Esophagus muscularis mucosa (tissue), 4 donors: ENCODE measurements at regions not wholly inside any gene's neighbourhood (a gene's known extent, or its start where the extent isn't known, plus 50 kb on each side); places are given as distances from the start of the nearest gene placed in this dataset.
"Not testable (repeated sequence)": the region's sequence is repeated elsewhere in the genome, so short reads cannot be mapped to it uniquely, and the experiment has no call there.

Experiments
- EP300 ChIP-seq: sonication (generic); formaldehyde crosslinking; IDR thresholded peaks from one replicate; pipeline ENCODE4 v1.6.1; 2017; ENCODE audit warnings: antibody characterized with exemption
- POLR2A ChIP-seq: fragments of 450-650 bp; IDR thresholded peaks from one replicate; pipeline ENCODE4 v1.6.1; 2017; ENCODE audit warnings: antibody characterized with exemption, moderate library complexity, mild to moderate bottlenecking, low read depth
- POLR2AphosphoS5 ChIP-seq, 2 donors: sonication (generic); formaldehyde crosslinking; IDR thresholded peaks; one replicate each; pipeline ENCODE4 v1.6.1; 2017; ENCODE audit warnings: antibody characterized with exemption in 2 of 2
- TF ChIP-seq, protein P1 (sequence below), 3 experiments: fragments of 200-600 bp in 2 of 3; fragments of 450-650 bp in 1 of 3; sonication (generic) in 2 of 3; IDR thresholded peaks; one replicate each; pipeline ENCODE4 v1.5.1; 2017 to 2019; ENCODE audit warnings: antibody characterized with exemption in 3 of 3, mild to moderate bottlenecking in 2 of 3, moderate library complexity in 1 of 3

DNA sequence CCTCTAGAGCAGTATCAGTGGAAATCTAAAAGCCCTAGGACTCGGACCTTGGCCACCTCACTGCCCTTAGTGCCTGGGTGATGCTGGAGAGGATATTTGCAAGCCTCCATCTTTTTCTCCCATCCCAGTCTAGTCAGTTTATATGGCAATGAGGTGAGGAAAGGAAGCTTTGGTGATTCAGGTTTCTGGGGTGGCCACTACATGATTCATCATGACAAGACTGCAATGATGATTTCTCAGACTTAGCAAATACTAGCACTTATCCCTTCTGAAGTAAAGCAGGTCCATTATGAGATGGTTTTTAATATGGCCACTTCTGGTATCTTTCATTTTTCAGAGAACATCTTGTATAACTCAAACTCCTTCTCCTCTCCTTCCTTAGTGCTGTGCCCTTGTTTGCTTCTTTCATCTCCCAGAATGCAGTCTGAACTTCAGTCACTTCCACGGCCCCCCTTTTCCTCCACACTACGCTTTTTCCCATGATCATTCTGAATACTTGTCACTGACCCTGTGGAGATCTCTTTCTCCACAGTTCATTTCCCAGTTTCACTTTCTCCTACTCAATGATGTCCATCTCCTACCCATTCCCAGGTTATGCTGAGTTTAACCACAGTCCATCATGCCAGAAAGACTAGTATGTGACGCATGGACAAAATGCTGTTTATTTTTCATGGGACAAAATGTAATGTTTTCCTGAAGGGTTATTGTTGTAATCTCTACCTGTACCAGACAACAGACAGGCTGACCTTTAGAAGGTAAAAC, 57.4 kb upstream of the TERB2 start:
- TF ChIP-seq, protein P1, sequence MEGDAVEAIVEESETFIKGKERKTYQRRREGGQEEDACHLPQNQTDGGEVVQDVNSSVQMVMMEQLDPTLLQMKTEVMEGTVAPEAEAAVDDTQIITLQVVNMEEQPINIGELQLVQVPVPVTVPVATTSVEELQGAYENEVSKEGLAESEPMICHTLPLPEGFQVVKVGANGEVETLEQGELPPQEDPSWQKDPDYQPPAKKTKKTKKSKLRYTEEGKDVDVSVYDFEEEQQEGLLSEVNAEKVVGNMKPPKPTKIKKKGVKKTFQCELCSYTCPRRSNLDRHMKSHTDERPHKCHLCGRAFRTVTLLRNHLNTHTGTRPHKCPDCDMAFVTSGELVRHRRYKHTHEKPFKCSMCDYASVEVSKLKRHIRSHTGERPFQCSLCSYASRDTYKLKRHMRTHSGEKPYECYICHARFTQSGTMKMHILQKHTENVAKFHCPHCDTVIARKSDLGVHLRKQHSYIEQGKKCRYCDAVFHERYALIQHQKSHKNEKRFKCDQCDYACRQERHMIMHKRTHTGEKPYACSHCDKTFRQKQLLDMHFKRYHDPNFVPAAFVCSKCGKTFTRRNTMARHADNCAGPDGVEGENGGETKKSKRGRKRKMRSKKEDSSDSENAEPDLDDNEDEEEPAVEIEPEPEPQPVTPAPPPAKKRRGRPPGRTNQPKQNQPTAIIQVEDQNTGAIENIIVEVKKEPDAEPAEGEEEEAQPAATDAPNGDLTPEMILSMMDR (IDR thresholded peaks at IDR 0.05): not testable (repeated sequence)
- not testable (repeated sequence) for TF ChIP-seq POLR2A; POLR2AphosphoS5 (IDR thresholded peaks at IDR 0.05); EP300
